WTC11 (cell line): ENCODE measurements at regions not wholly inside any gene's neighbourhood (a gene's known extent, or its start where the extent isn't known, plus 50 kb on each side); places are given as distances from the start of the nearest gene placed in this dataset.

ENCODE experiments used
- ELF4 ChIP-seq: sonication (generic); formaldehyde crosslinking; IDR thresholded peaks from 2 replicates; pipeline ENCODE4 v1.8.1; 2022; ENCODE audit warnings: low read depth, mild to moderate bottlenecking, moderate library complexity, missing genetic modification reagents
- GABPB1 ChIP-seq: sonication (generic); formaldehyde crosslinking; IDR thresholded peaks from 2 replicates; pipeline ENCODE4 v1.8.1; 2023; ENCODE audit warnings: mild to moderate bottlenecking, missing genetic modification reagents
- HMGXB4 ChIP-seq: sonication (generic); formaldehyde crosslinking; IDR thresholded peaks from 2 replicates; pipeline ENCODE4 v1.8.1; 2023; ENCODE audit warnings: mild to moderate bottlenecking, moderate library complexity, missing genetic modification reagents
- TF ChIP-seq, protein P1 (sequence below): sonication (generic); formaldehyde crosslinking; IDR thresholded peaks from 2 replicates; pipeline ENCODE4 v1.8.1; 2022; ENCODE audit warnings: mild to moderate bottlenecking, missing genetic modification reagents, moderate library complexity, borderline replicate concordance
- TF ChIP-seq, protein P2 (sequence below): fragments of 200-600 bp; IDR thresholded peaks from 2 replicates; pipeline ENCODE4 v1.8.0; 2022; ENCODE audit warnings: antibody characterized with exemption

GRCh38 chr5:152644029-152644728 is 239.1 kb upstream of the NMUR2 start:
- TF ChIP-seq HMGXB4 (no peak), GABPB1 (no peak), ELF4 (CRISPR knock-in tag) (no peak)
- TF ChIP-seq, protein P1, sequence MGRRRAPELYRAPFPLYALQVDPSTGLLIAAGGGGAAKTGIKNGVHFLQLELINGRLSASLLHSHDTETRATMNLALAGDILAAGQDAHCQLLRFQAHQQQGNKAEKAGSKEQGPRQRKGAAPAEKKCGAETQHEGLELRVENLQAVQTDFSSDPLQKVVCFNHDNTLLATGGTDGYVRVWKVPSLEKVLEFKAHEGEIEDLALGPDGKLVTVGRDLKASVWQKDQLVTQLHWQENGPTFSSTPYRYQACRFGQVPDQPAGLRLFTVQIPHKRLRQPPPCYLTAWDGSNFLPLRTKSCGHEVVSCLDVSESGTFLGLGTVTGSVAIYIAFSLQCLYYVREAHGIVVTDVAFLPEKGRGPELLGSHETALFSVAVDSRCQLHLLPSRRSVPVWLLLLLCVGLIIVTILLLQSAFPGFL = no peak
- TF ChIP-seq, protein P2, sequence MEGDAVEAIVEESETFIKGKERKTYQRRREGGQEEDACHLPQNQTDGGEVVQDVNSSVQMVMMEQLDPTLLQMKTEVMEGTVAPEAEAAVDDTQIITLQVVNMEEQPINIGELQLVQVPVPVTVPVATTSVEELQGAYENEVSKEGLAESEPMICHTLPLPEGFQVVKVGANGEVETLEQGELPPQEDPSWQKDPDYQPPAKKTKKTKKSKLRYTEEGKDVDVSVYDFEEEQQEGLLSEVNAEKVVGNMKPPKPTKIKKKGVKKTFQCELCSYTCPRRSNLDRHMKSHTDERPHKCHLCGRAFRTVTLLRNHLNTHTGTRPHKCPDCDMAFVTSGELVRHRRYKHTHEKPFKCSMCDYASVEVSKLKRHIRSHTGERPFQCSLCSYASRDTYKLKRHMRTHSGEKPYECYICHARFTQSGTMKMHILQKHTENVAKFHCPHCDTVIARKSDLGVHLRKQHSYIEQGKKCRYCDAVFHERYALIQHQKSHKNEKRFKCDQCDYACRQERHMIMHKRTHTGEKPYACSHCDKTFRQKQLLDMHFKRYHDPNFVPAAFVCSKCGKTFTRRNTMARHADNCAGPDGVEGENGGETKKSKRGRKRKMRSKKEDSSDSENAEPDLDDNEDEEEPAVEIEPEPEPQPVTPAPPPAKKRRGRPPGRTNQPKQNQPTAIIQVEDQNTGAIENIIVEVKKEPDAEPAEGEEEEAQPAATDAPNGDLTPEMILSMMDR = no peak
